Chondrocyte (in vitro differentiated cells): ENCODE measurements at regions not wholly inside any gene's neighbourhood (a gene's known extent, or its start where the extent isn't known, plus 50 kb on each side); places are given as distances from the start of the nearest gene placed in this dataset.

Experiments
- DNase-seq: peaks from one replicate; pipeline ENCODE4 v3.0.0; 2021; ENCODE audit warnings: mixed read lengths, low spot score
- H3K27ac Mint-ChIP-seq: one replicate; pipeline ENCODE4 v1.8.0; 2021; ENCODE audit warnings: mild to moderate bottlenecking, moderate library complexity, mixed read lengths; ENCODE audit not compliant: unreplicated experiment
- H3K27me3 Mint-ChIP-seq: 2 replicates; pipeline ENCODE4 v1.8.0; 2021; ENCODE audit warnings: low read depth, mixed read lengths
- H3K36me3 Mint-ChIP-seq: 2 replicates; pipeline ENCODE4 v1.8.0; 2021; ENCODE audit warnings: low read depth, mixed read lengths
- H3K4me1 Mint-ChIP-seq: 2 replicates; pipeline ENCODE4 v1.8.0; 2021; ENCODE audit warnings: low read depth, mild to moderate bottlenecking, mixed read lengths
- H3K4me3 Mint-ChIP-seq: one replicate; pipeline ENCODE4 v1.8.0; 2021; ENCODE audit warnings: mild to moderate bottlenecking, moderate library complexity, mixed read lengths; ENCODE audit not compliant: unreplicated experiment
- H3K9me3 Mint-ChIP-seq: 2 replicates; pipeline ENCODE4 v1.8.0; 2021; ENCODE audit warnings: low read depth, mixed read lengths
- TF ChIP-seq, protein P1 (sequence below): fragments of 200-600 bp; sonication (generic); IDR thresholded peaks from 2 replicates; pipeline ENCODE4 v1.5.0; 2021; ENCODE audit warnings: antibody characterized with exemption, mild to moderate bottlenecking, moderate library complexity

DNA sequence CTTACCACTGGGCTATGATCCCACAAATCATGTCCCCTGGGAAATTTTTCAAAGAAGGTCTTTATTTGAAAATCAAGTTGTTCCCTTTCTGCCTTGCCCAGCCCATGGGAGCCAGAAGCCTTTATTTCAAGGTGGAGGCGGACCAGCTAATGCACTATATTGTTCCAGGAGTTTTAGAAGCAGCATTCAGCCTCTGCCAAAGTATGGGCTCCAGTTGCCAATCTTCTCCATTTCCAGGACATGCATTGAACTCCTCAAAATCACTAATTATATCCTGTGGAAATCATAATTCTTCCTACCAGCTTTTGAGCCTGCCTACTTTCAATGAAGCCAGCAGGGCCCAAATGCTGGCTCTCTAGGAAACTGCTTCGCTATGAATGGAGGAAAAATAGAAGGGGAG is 195.8 kb downstream of the RAD51AP2 start:
- H3K27me3 Mint-ChIP-seq: peaks cover 3% of the 10 kb centered on the region
- no peak overlapping the region for H3K4me3 Mint-ChIP-seq
- H3K36me3 Mint-ChIP-seq: no peaks in the 10 kb centered on the region
- TF ChIP-seq, protein P1, sequence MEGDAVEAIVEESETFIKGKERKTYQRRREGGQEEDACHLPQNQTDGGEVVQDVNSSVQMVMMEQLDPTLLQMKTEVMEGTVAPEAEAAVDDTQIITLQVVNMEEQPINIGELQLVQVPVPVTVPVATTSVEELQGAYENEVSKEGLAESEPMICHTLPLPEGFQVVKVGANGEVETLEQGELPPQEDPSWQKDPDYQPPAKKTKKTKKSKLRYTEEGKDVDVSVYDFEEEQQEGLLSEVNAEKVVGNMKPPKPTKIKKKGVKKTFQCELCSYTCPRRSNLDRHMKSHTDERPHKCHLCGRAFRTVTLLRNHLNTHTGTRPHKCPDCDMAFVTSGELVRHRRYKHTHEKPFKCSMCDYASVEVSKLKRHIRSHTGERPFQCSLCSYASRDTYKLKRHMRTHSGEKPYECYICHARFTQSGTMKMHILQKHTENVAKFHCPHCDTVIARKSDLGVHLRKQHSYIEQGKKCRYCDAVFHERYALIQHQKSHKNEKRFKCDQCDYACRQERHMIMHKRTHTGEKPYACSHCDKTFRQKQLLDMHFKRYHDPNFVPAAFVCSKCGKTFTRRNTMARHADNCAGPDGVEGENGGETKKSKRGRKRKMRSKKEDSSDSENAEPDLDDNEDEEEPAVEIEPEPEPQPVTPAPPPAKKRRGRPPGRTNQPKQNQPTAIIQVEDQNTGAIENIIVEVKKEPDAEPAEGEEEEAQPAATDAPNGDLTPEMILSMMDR: no peak
- peaks cover under 1% of the 10 kb centered on the region for H3K4me1 Mint-ChIP-seq
- no peak overlapping the region for H3K27ac Mint-ChIP-seq
- DNase-seq: no peak
- H3K9me3 Mint-ChIP-seq: no peaks in the 10 kb centered on the region

DNA sequence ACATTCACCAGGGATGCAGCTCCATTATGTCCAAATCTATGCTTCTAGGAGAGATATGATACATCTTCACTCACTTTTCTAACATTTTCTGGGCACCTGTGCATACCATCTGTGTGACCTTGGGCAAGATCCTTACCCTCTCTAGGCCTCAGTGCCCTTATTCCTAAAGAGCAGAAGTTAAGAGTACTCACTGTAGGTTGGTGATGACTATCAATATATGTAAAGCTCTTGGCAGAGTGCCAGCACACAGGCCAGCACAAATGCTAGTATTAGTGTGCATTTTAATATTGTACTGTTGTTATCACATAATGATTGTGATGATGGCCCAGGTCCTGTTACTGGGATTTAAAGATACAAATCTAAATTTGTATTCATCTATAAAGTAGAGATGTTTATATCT is 199.2 kb downstream of the RAD51AP2 start:
- H3K9me3 Mint-ChIP-seq: no peaks in the 10 kb centered on the region
- H3K36me3 Mint-ChIP-seq: no peaks in the 10 kb centered on the region
- TF ChIP-seq, protein P1: no peak
- peaks cover 3% of the 10 kb centered on the region for H3K27me3 Mint-ChIP-seq
- DNase-seq: no peak
- no peak overlapping the region for H3K4me3 Mint-ChIP-seq
- peaks cover 2% of the 10 kb centered on the region for H3K4me1 Mint-ChIP-seq
- H3K27ac Mint-ChIP-seq: no peak overlapping the region

DNA sequence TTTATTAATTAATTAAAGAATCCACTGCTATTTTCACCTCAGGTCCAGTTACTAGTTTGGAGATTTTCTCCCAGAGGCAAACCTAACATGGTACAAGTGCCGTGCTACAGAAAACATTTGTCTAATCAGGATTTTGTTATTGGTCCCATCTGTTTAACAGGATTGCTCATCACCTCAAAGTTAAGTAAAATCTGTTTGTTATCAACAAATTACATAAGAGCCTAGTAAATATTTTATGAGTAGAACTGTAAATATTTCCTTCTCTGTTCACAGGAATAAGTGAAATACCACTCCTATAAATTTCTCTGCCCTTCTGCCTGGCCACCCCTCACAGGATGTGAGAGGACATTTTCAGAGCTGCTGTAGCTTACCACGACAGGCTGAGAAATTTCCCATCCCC is 200.2 kb downstream of the RAD51AP2 start:
- no peak overlapping the region for H3K27ac Mint-ChIP-seq
- no peaks in the 10 kb centered on the region for H3K9me3 Mint-ChIP-seq
- H3K27me3 Mint-ChIP-seq: peaks cover 3% of the 10 kb centered on the region
- H3K36me3 Mint-ChIP-seq: no peaks in the 10 kb centered on the region
- DNase-seq: no peak
- TF ChIP-seq, protein P1: no peak
- peaks cover 2% of the 10 kb centered on the region for H3K4me1 Mint-ChIP-seq
- no peak overlapping the region for H3K4me3 Mint-ChIP-seq

DNA sequence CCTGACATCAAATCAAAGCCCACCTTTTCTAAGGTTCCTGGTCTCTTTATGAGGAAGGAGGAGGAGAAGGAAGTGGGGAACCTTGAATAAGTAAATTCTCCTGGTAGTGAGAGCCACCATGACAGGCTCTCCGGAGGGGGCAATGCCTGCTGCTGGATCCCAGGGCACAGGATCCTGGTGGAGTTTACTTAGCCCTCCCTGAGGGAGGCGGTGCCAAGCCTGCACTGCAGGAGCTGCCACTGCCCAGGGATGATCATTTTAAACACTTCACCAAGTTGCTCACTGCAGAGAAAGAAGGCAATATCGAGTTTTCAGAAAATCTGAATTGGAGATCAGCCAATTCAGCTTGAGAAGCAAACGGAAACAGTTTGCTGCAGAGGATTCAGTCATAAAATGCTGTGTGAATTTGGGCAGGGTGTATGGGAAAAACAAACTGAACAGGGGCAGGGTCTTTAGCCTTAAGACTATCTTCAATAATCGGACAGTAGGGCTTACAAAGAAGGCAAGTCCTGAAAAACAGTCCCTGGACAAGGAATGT is 200.7 kb downstream of the RAD51AP2 start:
- Mint-ChIP-seq H3K4me3 (no peak overlapping the region), H3K36me3 (no peaks in the 10 kb centered on the region), H3K9me3 (no peaks in the 10 kb centered on the region), H3K27me3 (peaks cover 3% of the 10 kb centered on the region), H3K4me1 (peaks cover 2% of the 10 kb centered on the region), H3K27ac (no peak overlapping the region)
- TF ChIP-seq, protein P1: no peak
- no peak for DNase-seq

DNA sequence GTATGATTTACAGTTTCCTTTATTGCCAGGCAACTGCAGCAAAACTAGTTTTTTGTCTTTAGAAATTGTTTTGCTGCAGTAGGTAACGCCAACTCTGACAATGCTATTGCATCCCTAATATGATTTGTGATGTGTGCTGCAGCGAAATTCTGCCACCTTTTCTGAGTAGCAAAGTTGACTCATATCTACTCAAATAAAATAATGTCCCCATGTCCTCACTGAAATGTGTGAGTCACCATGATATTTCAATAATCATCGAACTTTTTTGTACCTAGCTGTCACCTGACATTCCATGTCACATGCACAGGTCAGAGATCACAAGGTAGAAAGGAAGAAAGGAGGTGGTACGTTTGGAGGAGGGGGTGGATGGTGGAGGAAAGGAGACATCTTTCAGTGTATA is 205.0 kb downstream of the RAD51AP2 start:
- Mint-ChIP-seq H3K4me3 (no peak overlapping the region), H3K27me3 (peaks cover 15% of the 10 kb centered on the region), H3K9me3 (no peaks in the 10 kb centered on the region), H3K27ac (no peak overlapping the region), H3K36me3 (no peaks in the 10 kb centered on the region), H3K4me1 (peaks cover 4% of the 10 kb centered on the region)
- TF ChIP-seq, protein P1: no peak
- DNase-seq: no peak
